ENCODE measurements at regions not wholly inside any gene's neighbourhood (a gene's known extent, or its start where the extent isn't known, plus 50 kb on each side); places are given as distances from the start of the nearest gene placed in this dataset.

GRCh38 chr20:11772226-11772730 lies 145.4 kb upstream of the BTBD3 start:
- no peak for DNase-seq (ENCODE audit: low spot score)

- no peak for DNase-seq (ENCODE audit: low spot score)
Observed at GRCh38 chr20:11776687-11777086, 141.0 kb upstream of the BTBD3 start.

- DNase-seq (ENCODE audit: low spot score): no peak
Observed at GRCh38 chr20:11777387-11778205, 140.1 kb upstream of the BTBD3 start.

GRCh38 chr20:11778206-11778570 lies 139.5 kb upstream of the BTBD3 start:
- no peak for DNase-seq (ENCODE audit: low spot score)

- DNase-seq (ENCODE audit: low spot score): no peak
Observed at GRCh38 chr20:11780765-11781369, 136.8 kb upstream of the BTBD3 start.

- DNase-seq (ENCODE audit: low spot score): no peak
Observed at GRCh38 chr20:11783102-11783850, 134.4 kb upstream of the BTBD3 start.

GRCh38 chr20:11785885-11786507 lies 131.7 kb upstream of the BTBD3 start:
- no peak for DNase-seq (ENCODE audit: low spot score)

GRCh38 chr20:11790046-11790445 lies 127.6 kb upstream of the BTBD3 start:
- DNase-seq (ENCODE audit: low spot score): no peak

- no peak for DNase-seq (ENCODE audit: low spot score)
Observed at GRCh38 chr20:11791316-11791715, 126.4 kb upstream of the BTBD3 start.

GRCh38 chr20:11791835-11792567 lies 125.7 kb upstream of the BTBD3 start:
- no peak for DNase-seq (ENCODE audit: low spot score)

- no peak for DNase-seq (ENCODE audit: low spot score)
Observed at GRCh38 chr20:11792568-11792953, 125.1 kb upstream of the BTBD3 start.

GRCh38 chr20:11794525-11794924 lies 123.2 kb upstream of the BTBD3 start:
- DNase-seq (ENCODE audit: low spot score): no peak

GRCh38 chr20:11795071-11795615 lies 122.5 kb upstream of the BTBD3 start:
- DNase-seq (ENCODE audit: low spot score): no peak

- no peak for DNase-seq (ENCODE audit: low spot score)
Observed at GRCh38 chr20:11796026-11796425, 121.7 kb upstream of the BTBD3 start.

GRCh38 chr20:11797156-11797555 lies 120.5 kb upstream of the BTBD3 start:
- no peak for DNase-seq (ENCODE audit: low spot score)

GRCh38 chr20:11799281-11799684 lies 118.4 kb upstream of the BTBD3 start:
- no peak for DNase-seq (ENCODE audit: low spot score)

- DNase-seq (ENCODE audit: low spot score): no peak
Observed at GRCh38 chr20:11807054-11808048, 110.3 kb upstream of the BTBD3 start.

GRCh38 chr20:11808841-11809240 lies 108.9 kb upstream of the BTBD3 start:
- DNase-seq (ENCODE audit: low spot score): no peak

GRCh38 chr20:11810311-11811083 lies 107.2 kb upstream of the BTBD3 start:
- DNase-seq (ENCODE audit: low spot score): no peak
